ENCODE measurements at regions not wholly inside any gene's neighbourhood (a gene's known extent, or its start where the extent isn't known, plus 50 kb on each side); places are given as distances from the start of the nearest gene placed in this dataset.

GRCh38 chr2:20560011-20560410 lies 90.9 kb downstream of the HS1BP3 start:
- no peak for DNase-seq (ENCODE audit: low spot score)

- no peak for DNase-seq (ENCODE audit: low spot score)
Observed at GRCh38 chr2:20560891-20561636, 89.8 kb downstream of the HS1BP3 start.

- DNase-seq (ENCODE audit: low spot score) = no peak
Observed at GRCh38 chr2:20561637-20562454, 89.1 kb downstream of the HS1BP3 start.

GRCh38 chr2:20562540-20563225 lies 88.2 kb downstream of the HS1BP3 start:
- DNase-seq (ENCODE audit: low spot score) = peak; percentile 54

GRCh38 chr2:20563251-20563650 lies 87.6 kb downstream of the HS1BP3 start:
- no peak for DNase-seq (ENCODE audit: low spot score)

- DNase-seq (ENCODE audit: low spot score) = no peak
Observed at GRCh38 chr2:20563833-20564232, 87.1 kb downstream of the HS1BP3 start.

- DNase-seq (ENCODE audit: low spot score) = no peak
Observed at GRCh38 chr2:20565101-20565622, 85.7 kb downstream of the HS1BP3 start.

- DNase-seq (ENCODE audit: low spot score) = no peak
Observed at GRCh38 chr2:20565623-20566236, 85.2 kb downstream of the HS1BP3 start.

GRCh38 chr2:20566331-20566730 lies 84.6 kb downstream of the HS1BP3 start:
- no peak for DNase-seq (ENCODE audit: low spot score)

GRCh38 chr2:20567159-20567925 lies 83.6 kb downstream of the HS1BP3 start:
- no peak for DNase-seq (ENCODE audit: low spot score)
